ENCODE measurements at regions not wholly inside any gene's neighbourhood (a gene's known extent, or its start where the extent isn't known, plus 50 kb on each side); places are given as distances from the start of the nearest gene placed in this dataset.

DNA sequence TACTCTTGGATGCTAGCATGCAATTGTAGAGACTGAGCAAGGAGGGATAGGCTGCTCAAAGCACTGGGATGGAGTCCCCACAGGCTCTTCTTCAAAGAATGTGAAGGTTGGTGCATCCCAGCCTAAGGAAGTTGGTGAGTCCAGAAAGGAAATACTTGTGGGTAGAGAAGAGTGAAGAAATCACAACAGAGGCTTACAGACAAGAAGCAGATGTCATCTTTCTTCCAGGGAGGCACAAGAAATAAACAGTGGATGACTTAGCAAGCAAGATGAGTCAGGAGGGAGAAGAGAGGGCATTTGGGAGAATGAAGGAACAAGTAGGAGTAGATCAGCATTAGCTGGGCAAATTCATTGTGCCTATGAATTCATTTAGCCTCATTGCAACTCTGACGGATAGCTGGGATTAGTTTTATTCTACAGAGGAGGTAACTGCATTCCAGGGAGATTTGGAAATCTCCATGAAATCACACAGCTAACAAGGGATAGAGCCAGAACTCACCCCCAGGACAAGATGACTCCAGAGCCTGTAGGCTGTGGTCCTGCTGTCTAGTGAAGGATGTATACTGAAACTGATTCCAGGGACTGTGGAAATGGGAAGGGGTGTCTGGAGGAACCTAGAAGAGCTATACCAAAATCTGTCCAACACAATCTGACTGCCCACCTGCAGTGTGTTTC is 125.8 kb upstream of the SPTLC3 start:
- TF ChIP-seq, protein P1, sequence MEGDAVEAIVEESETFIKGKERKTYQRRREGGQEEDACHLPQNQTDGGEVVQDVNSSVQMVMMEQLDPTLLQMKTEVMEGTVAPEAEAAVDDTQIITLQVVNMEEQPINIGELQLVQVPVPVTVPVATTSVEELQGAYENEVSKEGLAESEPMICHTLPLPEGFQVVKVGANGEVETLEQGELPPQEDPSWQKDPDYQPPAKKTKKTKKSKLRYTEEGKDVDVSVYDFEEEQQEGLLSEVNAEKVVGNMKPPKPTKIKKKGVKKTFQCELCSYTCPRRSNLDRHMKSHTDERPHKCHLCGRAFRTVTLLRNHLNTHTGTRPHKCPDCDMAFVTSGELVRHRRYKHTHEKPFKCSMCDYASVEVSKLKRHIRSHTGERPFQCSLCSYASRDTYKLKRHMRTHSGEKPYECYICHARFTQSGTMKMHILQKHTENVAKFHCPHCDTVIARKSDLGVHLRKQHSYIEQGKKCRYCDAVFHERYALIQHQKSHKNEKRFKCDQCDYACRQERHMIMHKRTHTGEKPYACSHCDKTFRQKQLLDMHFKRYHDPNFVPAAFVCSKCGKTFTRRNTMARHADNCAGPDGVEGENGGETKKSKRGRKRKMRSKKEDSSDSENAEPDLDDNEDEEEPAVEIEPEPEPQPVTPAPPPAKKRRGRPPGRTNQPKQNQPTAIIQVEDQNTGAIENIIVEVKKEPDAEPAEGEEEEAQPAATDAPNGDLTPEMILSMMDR (IDR thresholded peaks at IDR 0.05; ENCODE audit: control extremely low read depth in 1 of 3, insufficient read depth in 1 of 3, low read depth in 1 of 3, low read length in 3 of 3), result no peak
- TF ChIP-seq, protein P2, sequence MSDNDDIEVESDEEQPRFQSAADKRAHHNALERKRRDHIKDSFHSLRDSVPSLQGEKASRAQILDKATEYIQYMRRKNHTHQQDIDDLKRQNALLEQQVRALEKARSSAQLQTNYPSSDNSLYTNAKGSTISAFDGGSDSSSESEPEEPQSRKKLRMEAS (IDR thresholded peaks at IDR 0.05), result no peak
- TF ChIP-seq POLR2AphosphoS5 (IDR thresholded peaks at IDR 0.05; ENCODE audit: low read depth, low read length), result no peak
- TF ChIP-seq, protein P3, sequence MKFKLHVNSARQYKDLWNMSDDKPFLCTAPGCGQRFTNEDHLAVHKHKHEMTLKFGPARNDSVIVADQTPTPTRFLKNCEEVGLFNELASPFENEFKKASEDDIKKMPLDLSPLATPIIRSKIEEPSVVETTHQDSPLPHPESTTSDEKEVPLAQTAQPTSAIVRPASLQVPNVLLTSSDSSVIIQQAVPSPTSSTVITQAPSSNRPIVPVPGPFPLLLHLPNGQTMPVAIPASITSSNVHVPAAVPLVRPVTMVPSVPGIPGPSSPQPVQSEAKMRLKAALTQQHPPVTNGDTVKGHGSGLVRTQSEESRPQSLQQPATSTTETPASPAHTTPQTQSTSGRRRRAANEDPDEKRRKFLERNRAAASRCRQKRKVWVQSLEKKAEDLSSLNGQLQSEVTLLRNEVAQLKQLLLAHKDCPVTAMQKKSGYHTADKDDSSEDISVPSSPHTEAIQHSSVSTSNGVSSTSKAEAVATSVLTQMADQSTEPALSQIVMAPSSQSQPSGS (IDR thresholded peaks at IDR 0.05; ENCODE audit: low read length), result no peak
- TF ChIP-seq SP1 (IDR thresholded peaks at IDR 0.05; ENCODE audit: low read depth, low read length), result no peak
- no peak for TF ChIP-seq SRF (IDR thresholded peaks at IDR 0.05; ENCODE audit: low read depth, low read length)
- no peak for TF ChIP-seq YY1 (IDR thresholded peaks at IDR 0.05; ENCODE audit: low read depth, low read length)
- TF ChIP-seq POLR2A (IDR thresholded peaks at IDR 0.05; ENCODE audit: control extremely low read depth in 1 of 2, low read depth in 2 of 2, low read length in 2 of 2), result no peak
- TF ChIP-seq SIN3A (conservative IDR thresholded peaks at IDR 0.05 in 1 of 2, IDR thresholded peaks at IDR 0.05 in 1 of 2; ENCODE audit: low read depth in 1 of 2, low read length in 2 of 2), result no peak
- TF ChIP-seq TCF12 (IDR thresholded peaks at IDR 0.05; ENCODE audit: low read depth, low read length), result no peak
- no peak for TF ChIP-seq CHD2 (IDR thresholded peaks at IDR 0.05; ENCODE audit: low read length)
- TF ChIP-seq JUN (IDR thresholded peaks at IDR 0.05; ENCODE audit: low read depth, low read length), result no peak
- TF ChIP-seq HDAC6 (IDR thresholded peaks at IDR 0.05; ENCODE audit: low read depth, low read length), result no peak
- TF ChIP-seq, protein P4, sequence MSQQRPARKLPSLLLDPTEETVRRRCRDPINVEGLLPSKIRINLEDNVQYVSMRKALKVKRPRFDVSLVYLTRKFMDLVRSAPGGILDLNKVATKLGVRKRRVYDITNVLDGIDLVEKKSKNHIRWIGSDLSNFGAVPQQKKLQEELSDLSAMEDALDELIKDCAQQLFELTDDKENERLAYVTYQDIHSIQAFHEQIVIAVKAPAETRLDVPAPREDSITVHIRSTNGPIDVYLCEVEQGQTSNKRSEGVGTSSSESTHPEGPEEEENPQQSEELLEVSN (IDR thresholded peaks at IDR 0.05), result no peak

Measured in H1 (cell line).